Neural progenitor cell (in vitro differentiated cells): ENCODE measurements at regions not wholly inside any gene's neighbourhood (a gene's known extent, or its start where the extent isn't known, plus 50 kb on each side); places are given as distances from the start of the nearest gene placed in this dataset.

Source experiments
- DNase-seq: peaks from one replicate; pipeline ENCODE4 v3.0.0-alpha.2; 2016; ENCODE audit warnings: low spot score
- H2AFZ ChIP-seq: fragments of 200-600 bp; sonication (generic); replicated peaks from 2 replicates; pipeline ENCODE4 v1.6.1; 2016; ENCODE audit warnings: antibody characterized with exemption
- H3F3A ChIP-seq: fragments of 200-600 bp; sonication (generic); 2 replicates; pipeline ENCODE4 v1.6.1; 2016; ENCODE audit warnings: antibody characterized with exemption, low read depth
- H3K27ac ChIP-seq: fragments of 200-600 bp; sonication (generic); 2 replicates; pipeline ENCODE4 v1.5.1; 2016; ENCODE audit warnings: mild to moderate bottlenecking
- H3K27me3 ChIP-seq: fragments of 200-600 bp; sonication (generic); 2 replicates; pipeline ENCODE4 v1.6.1; 2016; ENCODE audit warnings: mild to moderate bottlenecking, moderate library complexity
- H3K36me3 ChIP-seq: fragments of 200-600 bp; sonication (generic); 2 replicates; pipeline ENCODE4 v1.5.1; 2016
- H3K4me1 ChIP-seq: fragments of 200-600 bp; sonication (generic); 2 replicates; pipeline ENCODE4 v1.6.1; 2016; ENCODE audit warnings: mixed run types
- H3K4me2 ChIP-seq: fragments of 200-600 bp; sonication (generic); 2 replicates; pipeline ENCODE4 v1.6.1; 2016
- H3K4me3 ChIP-seq: fragments of 200-600 bp; sonication (generic); 2 replicates; pipeline ENCODE4 v1.5.1; 2016
- H3K79me2 ChIP-seq: fragments of 200-600 bp; sonication (generic); 2 replicates; pipeline ENCODE4 v1.6.1; 2016; ENCODE audit warnings: low read depth
- H3K9ac ChIP-seq: fragments of 200-600 bp; sonication (generic); 2 replicates; pipeline ENCODE4 v1.6.1; 2016
- H3K9me3 ChIP-seq: fragments of 200-600 bp; sonication (generic); 2 replicates; pipeline ENCODE4 v1.5.1; 2016; ENCODE audit warnings: low read depth
- H4K20me1 ChIP-seq: fragments of 200-600 bp; sonication (generic); 2 replicates; pipeline ENCODE4 v1.6.1; 2016; ENCODE audit warnings: low read depth
- H3K27ac Mint-ChIP-seq: 3 replicates; pipeline ENCODE4 v1.8.0; 2021; ENCODE audit warnings: mixed read lengths
- H3K27me3 Mint-ChIP-seq: 2 replicates; pipeline ENCODE4 v1.8.0; 2022; ENCODE audit warnings: low read depth, mild to moderate bottlenecking, inconsistent platforms, moderate library complexity, mixed read lengths; ENCODE audit not compliant: insufficient read depth
- H3K36me3 Mint-ChIP-seq: 3 replicates; pipeline ENCODE4 v1.8.0; 2021; ENCODE audit warnings: mixed read lengths
- H3K4me1 Mint-ChIP-seq: 3 replicates; pipeline ENCODE4 v1.8.0; 2021; ENCODE audit warnings: mixed read lengths
- H3K4me3 Mint-ChIP-seq: 3 replicates; pipeline ENCODE4 v1.8.0; 2021; ENCODE audit warnings: mild to moderate bottlenecking, moderate library complexity, mixed read lengths
- H3K9me3 Mint-ChIP-seq: 3 replicates; pipeline ENCODE4 v1.8.0; 2020; ENCODE audit warnings: mixed read lengths
- EZH2 ChIP-seq: fragments of 200-600 bp; sonication (generic); IDR thresholded peaks from 2 replicates; pipeline ENCODE4 v1.6.1; 2017; ENCODE audit warnings: antibody characterized with exemption, mild to moderate bottlenecking, moderate library complexity
- EZH2phosphoT487 ChIP-seq: fragments of 200-600 bp; sonication (generic); IDR thresholded peaks from 2 replicates; pipeline ENCODE4 v1.6.1; 2017; ENCODE audit warnings: antibody characterized with exemption
- TF ChIP-seq, protein P1 (sequence below): fragments of 200-600 bp; sonication (generic); IDR thresholded peaks from 2 replicates; pipeline ENCODE4 v1.5.1; 2017; ENCODE audit warnings: antibody characterized with exemption, mild to moderate bottlenecking

DNA sequence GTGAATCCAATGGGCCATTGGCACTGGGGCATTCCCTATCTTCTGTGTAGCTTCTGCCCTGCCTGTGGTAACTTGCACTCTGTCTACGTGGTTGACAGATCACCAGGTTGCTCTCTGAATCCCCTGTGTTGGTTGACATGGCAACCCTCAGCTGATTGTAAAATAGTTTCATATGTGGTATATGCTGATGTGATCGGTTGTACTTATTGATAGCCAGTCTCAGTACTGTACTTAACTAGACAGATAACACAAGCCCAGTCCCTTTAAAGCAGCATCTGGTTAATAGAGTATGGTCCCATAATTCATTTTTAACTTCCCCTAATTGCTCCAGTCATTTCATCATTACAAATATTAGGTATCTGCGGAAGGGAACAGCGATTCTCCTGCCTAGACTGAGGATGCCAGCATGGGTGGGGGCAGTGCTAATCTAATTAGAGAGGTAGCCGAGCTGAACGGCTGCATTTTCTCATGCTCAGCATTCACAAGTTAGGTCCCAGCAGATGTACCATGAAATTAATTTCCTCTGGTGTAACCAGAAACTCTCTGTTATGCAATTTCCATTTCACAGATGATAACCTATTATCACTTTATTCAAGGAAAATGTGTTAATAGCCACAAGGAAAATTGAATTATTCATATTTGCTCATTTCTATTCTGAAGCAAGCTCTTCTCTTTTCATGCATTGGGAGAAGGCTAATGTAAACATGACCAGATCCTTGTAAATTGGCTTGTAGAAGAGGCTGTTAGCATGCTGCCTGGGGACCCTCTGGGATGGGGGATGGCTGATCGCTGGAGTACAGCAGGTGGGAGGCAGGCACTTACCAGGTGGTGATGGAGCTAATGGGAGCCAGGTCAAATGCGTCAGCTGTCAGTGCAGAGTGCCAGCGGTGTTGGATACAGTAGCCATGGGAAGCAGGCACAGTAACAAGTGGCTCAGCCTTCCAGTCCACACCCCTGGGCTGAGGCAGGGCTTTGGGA, 608.3 kb downstream of the GALR1 start:
- Histone ChIP-seq H3K9me3 (no peaks in the 10 kb centered on the region), H3K9ac (no peak overlapping the region), H3K4me1 (no peaks in the 10 kb centered on the region), H3K27ac (no peak overlapping the region), H3F3A (no peaks in the 10 kb centered on the region), H2AFZ (no peak overlapping the region), H3K36me3 (no peaks in the 10 kb centered on the region), H3K27me3 (no peaks in the 10 kb centered on the region), H3K79me2 (no peaks in the 10 kb centered on the region), H3K4me3 (no peak overlapping the region), H4K20me1 (no peaks in the 10 kb centered on the region), H3K4me2 (no peak overlapping the region)
- Mint-ChIP-seq H3K36me3 (no peaks in the 10 kb centered on the region), H3K27ac (peak overlapping the region; percentile 16), H3K4me3 (no peak overlapping the region), H3K27me3 (peaks cover 12% of the 10 kb centered on the region), H3K9me3 (no peaks in the 10 kb centered on the region), H3K4me1 (peaks cover 24% of the 10 kb centered on the region)
- no peak for DNase-seq
- no peak for TF ChIP-seq EZH2
- no peak for TF ChIP-seq EZH2phosphoT487
- TF ChIP-seq, protein P1, sequence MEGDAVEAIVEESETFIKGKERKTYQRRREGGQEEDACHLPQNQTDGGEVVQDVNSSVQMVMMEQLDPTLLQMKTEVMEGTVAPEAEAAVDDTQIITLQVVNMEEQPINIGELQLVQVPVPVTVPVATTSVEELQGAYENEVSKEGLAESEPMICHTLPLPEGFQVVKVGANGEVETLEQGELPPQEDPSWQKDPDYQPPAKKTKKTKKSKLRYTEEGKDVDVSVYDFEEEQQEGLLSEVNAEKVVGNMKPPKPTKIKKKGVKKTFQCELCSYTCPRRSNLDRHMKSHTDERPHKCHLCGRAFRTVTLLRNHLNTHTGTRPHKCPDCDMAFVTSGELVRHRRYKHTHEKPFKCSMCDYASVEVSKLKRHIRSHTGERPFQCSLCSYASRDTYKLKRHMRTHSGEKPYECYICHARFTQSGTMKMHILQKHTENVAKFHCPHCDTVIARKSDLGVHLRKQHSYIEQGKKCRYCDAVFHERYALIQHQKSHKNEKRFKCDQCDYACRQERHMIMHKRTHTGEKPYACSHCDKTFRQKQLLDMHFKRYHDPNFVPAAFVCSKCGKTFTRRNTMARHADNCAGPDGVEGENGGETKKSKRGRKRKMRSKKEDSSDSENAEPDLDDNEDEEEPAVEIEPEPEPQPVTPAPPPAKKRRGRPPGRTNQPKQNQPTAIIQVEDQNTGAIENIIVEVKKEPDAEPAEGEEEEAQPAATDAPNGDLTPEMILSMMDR, result no peak

DNA sequence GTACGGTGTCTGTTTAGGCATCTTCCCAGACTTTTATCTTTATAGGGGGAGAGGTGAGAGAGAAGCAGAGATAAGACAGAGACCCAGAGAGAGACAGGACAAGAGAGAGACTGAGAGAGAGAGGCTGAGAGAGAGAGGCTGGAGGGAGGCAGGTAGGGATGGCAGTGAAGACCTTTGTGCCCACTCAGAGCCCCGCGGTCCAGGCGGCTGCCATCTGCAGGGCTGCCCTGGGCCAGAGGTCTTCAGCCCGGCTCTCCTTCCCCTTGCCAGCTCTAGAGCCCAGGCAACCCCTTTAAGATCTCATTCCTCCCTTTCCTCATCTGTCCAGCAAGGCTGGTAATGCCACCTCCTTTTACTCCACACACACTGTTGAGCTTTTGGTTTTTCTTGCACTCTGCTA, 610.0 kb downstream of the GALR1 start:
- Histone ChIP-seq H2AFZ (no peak overlapping the region), H3K9me3 (no peaks in the 10 kb centered on the region), H3K9ac (no peak overlapping the region), H3K4me2 (no peak overlapping the region), H3K4me1 (no peaks in the 10 kb centered on the region), H3K36me3 (no peaks in the 10 kb centered on the region), H3F3A (no peaks in the 10 kb centered on the region), H3K4me3 (no peak overlapping the region), H3K79me2 (no peaks in the 10 kb centered on the region), H3K27me3 (no peaks in the 10 kb centered on the region), H3K27ac (no peak overlapping the region), H4K20me1 (no peaks in the 10 kb centered on the region)
- Mint-ChIP-seq H3K27ac (peak overlapping the region; percentile 35), H3K27me3 (peaks cover 6% of the 10 kb centered on the region), H3K9me3 (no peaks in the 10 kb centered on the region), H3K4me3 (no peak overlapping the region), H3K4me1 (peaks cover 12% of the 10 kb centered on the region), H3K36me3 (no peaks in the 10 kb centered on the region)
- no peak for DNase-seq
- TF ChIP-seq, protein P1, result no peak
- TF ChIP-seq EZH2phosphoT487, result no peak
- TF ChIP-seq EZH2, result no peak

DNA sequence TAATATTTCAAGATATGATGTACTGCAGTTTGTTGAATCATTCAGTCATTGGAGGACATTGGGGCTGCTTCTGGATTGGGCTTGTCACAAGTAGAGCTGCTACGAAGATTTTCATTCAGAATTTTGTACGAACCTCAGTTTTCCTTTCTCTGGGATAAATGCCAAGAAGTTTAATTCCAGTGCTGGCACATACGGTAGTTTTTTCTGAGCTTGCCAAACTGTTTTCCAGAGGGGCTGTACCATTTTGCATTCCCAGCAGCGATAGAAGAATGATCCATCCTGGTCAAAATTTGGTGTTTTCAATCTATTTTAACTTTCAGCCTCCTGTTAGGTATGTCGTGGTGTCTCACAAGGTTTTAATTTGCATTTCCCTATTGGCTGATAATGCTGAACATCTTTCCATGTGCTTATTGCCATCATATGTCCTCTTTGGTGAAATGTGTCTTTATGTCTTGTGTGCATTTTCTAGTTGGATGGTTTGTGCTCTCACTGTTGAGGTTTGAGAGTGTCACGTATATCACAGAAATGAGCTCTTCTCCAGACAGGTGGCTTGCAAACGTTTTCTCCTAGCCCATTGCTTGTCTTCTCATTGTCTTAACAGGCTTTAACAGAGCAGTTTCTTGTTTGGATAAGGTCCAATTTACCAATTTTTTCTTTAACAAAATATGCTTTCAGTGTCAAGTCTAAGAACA, 612.6 kb downstream of the GALR1 start:
- Histone ChIP-seq H4K20me1 (no peaks in the 10 kb centered on the region), H3K9me3 (no peaks in the 10 kb centered on the region), H3F3A (no peaks in the 10 kb centered on the region), H3K27ac (no peak overlapping the region), H3K4me3 (no peak overlapping the region), H3K4me1 (no peaks in the 10 kb centered on the region), H2AFZ (no peak overlapping the region), H3K27me3 (no peaks in the 10 kb centered on the region), H3K79me2 (no peaks in the 10 kb centered on the region), H3K4me2 (no peak overlapping the region), H3K9ac (no peak overlapping the region), H3K36me3 (no peaks in the 10 kb centered on the region)
- Mint-ChIP-seq H3K4me1 (peaks cover 12% of the 10 kb centered on the region), H3K27ac (no peak overlapping the region), H3K36me3 (no peaks in the 10 kb centered on the region), H3K4me3 (no peak overlapping the region), H3K27me3 (peaks cover 5% of the 10 kb centered on the region), H3K9me3 (no peaks in the 10 kb centered on the region)
- TF ChIP-seq EZH2phosphoT487, result no peak
- TF ChIP-seq, protein P1, result no peak
- no peak for TF ChIP-seq EZH2
- no peak for DNase-seq
